OCI-LY1 (cell line): ENCODE measurements at regions not wholly inside any gene's neighbourhood (a gene's known extent, or its start where the extent isn't known, plus 50 kb on each side); places are given as distances from the start of the nearest gene placed in this dataset.

Experiments
- EZH2 ChIP-seq: fragments of 200-600 bp; sonication (generic), shearing (Covaris generic); IDR thresholded peaks from 2 replicates; pipeline ENCODE4 v1.8.0; 2017; ENCODE audit warnings: borderline replicate concordance, mixed run types, mild to moderate bottlenecking, antibody characterized with exemption, low read length, moderate library complexity, mixed read lengths
- TF ChIP-seq, protein P1 (sequence below): fragments of 200-600 bp; sonication (generic), shearing (Covaris generic); IDR thresholded peaks from 2 replicates; pipeline ENCODE4 v1.5.1; 2017; ENCODE audit warnings: mild to moderate bottlenecking, antibody characterized with exemption, low read length, moderate library complexity, mixed read lengths

DNA sequence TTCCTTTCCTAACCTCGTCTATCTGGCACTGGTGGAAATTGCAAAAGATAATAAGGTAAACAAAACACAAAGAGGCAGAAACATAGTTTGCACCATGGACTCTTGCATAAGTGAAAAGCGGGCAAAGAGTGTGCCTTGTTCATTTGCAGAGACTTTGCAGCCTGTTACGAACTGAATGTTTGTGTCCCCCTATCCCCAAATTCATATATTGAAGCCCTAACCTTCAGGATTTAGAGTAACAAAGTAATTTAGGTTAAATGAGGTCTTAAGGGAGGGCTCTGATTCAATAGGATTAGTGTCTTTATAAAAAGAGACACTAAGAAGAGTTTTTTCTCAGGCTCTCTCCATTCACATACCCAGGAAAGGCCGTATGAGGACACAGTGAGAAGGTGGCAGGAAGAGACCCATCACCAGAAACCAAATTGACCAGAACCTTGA, 52.1 kb upstream of the FAM169A start:
- TF ChIP-seq, protein P1, sequence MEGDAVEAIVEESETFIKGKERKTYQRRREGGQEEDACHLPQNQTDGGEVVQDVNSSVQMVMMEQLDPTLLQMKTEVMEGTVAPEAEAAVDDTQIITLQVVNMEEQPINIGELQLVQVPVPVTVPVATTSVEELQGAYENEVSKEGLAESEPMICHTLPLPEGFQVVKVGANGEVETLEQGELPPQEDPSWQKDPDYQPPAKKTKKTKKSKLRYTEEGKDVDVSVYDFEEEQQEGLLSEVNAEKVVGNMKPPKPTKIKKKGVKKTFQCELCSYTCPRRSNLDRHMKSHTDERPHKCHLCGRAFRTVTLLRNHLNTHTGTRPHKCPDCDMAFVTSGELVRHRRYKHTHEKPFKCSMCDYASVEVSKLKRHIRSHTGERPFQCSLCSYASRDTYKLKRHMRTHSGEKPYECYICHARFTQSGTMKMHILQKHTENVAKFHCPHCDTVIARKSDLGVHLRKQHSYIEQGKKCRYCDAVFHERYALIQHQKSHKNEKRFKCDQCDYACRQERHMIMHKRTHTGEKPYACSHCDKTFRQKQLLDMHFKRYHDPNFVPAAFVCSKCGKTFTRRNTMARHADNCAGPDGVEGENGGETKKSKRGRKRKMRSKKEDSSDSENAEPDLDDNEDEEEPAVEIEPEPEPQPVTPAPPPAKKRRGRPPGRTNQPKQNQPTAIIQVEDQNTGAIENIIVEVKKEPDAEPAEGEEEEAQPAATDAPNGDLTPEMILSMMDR = no peak
- TF ChIP-seq EZH2 = no peak
